A549 (cell line): ENCODE measurements at regions not wholly inside any gene's neighbourhood (a gene's known extent, or its start where the extent isn't known, plus 50 kb on each side); places are given as distances from the start of the nearest gene placed in this dataset.

Source experiments
- RFX5 ChIP-seq: fragments of 450-650 bp; IDR thresholded peaks from 2 replicates; pipeline ENCODE4 v1.7.1; 2014; ENCODE audit warnings: antibody characterized with exemption, mild to moderate bottlenecking, moderate library complexity
- TF ChIP-seq, protein P1 (sequence below): fragments of >200 bp; sonication (Bioruptor Twin); formaldehyde crosslinking; IDR thresholded peaks from 3 replicates; pipeline ENCODE4 v1.5.1; 2016

GRCh38 chr18:10122988-10123950, 209.5 kb downstream of the VAPA start:
- TF ChIP-seq, protein P1, sequence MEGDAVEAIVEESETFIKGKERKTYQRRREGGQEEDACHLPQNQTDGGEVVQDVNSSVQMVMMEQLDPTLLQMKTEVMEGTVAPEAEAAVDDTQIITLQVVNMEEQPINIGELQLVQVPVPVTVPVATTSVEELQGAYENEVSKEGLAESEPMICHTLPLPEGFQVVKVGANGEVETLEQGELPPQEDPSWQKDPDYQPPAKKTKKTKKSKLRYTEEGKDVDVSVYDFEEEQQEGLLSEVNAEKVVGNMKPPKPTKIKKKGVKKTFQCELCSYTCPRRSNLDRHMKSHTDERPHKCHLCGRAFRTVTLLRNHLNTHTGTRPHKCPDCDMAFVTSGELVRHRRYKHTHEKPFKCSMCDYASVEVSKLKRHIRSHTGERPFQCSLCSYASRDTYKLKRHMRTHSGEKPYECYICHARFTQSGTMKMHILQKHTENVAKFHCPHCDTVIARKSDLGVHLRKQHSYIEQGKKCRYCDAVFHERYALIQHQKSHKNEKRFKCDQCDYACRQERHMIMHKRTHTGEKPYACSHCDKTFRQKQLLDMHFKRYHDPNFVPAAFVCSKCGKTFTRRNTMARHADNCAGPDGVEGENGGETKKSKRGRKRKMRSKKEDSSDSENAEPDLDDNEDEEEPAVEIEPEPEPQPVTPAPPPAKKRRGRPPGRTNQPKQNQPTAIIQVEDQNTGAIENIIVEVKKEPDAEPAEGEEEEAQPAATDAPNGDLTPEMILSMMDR, result no peak
- TF ChIP-seq RFX5, result no peak
